Renal cortical epithelial cell (primary cell): ENCODE measurements at regions not wholly inside any gene's neighbourhood (a gene's known extent, or its start where the extent isn't known, plus 50 kb on each side); places are given as distances from the start of the nearest gene placed in this dataset.
"Not testable (repeated sequence)": the region's sequence is repeated elsewhere in the genome, so short reads cannot be mapped to it uniquely, and the experiment has no call there.

Experiments
- DNase-seq: peaks from one replicate; pipeline ENCODE4 v3.0.0-alpha.2; 2011; ENCODE audit warnings: low read depth

DNA sequence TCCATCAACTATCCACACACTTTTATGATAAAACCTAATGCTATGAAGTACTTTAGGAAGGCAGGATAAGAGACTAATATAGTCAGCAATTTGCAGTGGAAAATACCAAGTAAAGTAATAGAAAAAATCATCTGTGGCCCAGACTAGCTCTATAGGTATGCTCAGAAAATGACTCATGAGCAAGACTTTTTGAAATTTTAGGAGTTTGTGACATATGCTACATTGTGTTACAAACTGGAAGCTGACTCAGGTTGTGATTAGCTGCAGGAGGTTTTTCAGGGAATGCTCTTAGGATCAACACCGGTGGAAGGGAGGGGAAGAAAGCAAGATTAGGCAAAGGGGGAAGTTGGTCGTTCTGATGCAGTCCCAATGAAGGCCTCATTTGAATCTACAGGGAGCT lies 56.1 kb downstream of the FEZF1 start:
- DNase-seq = no peak

DNA sequence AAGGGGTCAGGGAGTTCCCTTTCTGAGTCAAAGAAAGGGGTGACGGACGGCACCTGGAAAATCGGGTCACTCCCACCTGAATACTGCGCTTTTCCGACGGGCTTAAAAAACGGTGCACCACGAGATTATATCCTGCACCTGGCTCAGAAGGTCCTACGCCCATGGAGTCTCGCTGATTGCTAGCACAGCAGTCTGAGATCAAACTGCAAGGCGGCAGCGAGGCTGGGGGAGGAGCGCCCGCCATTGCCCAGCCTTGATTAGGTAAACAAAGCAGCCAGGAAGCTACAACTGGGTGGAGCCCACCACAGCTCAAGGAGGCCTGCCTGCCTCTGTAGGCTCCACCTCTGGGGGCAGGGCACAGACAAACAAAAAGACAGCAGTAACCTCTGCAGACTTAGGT lies 65.8 kb downstream of the FEZF1 start:
- not testable (repeated sequence) for DNase-seq

DNA sequence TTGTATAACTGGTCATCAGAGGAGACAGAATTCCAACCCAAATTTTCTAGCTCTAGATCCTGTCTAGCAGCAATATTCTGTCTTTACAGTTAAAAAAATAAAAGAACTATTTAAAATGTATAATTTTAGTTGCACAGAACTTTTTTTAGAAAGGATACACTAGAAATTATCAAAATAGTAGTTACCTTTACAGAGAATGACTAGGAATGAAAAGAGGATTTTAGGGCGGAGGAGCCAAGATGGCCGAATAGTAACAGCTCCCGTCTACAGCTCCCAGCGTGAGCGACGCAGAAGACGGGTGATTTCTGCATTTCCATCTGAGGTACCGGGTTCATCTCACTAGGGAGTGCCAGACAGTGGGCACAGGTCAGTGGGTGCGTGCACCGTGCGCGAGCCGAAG lies 66.3 kb downstream of the FEZF1 start:
- not testable (repeated sequence) for DNase-seq

DNA sequence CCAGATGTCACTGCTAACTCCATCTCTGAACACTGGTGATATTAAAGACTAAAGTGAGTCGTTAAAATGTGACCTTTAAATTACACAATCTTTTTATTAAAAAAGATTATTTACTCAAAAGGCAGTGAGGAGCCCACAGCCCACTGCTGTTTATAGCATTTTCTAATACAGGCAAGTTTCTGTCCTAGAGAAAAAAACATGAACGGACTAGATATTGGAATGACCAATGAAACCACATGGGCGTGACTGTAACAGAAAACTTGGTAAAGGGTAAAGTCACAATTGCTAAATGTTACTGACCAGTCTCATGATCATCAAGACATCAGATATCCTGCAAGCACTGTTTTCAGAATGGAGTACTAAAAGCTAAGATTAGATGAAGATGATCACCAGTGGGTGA lies 78.7 kb downstream of the FEZF1 start:
- DNase-seq = no peak

DNA sequence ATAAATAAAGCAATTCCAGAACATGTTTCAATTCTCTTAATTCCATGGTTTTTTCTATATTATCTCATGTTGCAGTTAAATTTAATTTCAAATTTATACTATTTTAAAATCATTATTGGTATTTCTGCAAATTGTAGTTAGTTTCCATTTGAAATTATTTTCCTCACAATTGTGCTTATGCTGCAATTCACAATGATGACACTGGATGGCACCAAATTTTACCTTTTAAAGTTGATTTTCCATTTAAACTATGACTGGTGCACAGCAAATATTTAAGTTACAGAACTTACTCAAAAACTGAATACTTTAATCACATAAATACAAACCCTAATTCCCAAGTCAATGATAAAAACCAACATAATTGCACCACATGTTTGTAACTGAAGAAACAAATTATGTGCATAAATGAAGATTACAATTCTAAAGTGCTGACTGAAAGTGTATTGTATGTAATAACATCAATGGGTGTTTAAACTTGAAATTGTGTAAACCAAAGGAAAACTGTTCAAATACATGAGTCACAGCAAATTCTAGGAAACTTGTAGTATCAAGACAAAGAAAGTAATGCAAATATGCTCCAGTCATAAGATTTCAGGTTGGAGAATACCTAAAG lies 75.3 kb upstream of the AASS start:
- peak; percentile 17 for DNase-seq

DNA sequence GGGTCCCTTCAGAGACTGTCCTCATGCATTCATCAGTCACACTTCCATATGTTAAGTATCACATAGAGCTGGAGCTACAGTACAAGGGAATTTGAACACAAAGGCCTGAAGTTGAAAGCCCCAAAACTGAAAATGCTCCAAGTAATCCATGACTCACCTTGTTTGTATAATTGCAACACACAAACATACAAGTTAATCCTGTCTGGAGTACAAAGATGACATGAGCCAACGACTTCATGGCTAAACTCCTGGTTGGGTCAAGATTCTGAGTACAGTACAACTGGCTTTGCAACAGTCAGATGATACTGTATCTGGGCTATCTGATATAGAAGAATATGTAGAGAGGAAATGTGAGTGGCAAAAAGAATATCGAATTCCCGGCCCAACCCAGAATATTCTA lies 73.1 kb upstream of the AASS start:
- DNase-seq = peak; percentile 45

DNA sequence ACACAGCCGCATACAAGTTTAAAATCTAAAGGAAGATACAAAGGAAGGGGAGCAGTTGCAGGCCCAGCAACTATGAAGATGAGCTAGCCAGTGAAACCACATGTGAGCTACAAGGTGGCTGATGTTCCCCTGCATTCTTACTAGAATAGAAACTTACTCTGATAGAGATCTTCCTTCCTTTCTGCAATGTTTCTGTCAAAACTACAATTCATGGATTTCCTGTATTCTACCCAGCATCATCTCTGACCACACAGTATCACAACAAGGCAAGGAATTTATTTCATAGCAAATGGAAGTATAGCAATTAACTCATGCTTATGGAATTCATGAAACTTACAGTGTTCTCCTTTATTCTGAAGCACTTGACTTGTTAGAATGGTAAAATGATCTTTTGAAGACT lies 68.7 kb upstream of the AASS start:
- no peak for DNase-seq

DNA sequence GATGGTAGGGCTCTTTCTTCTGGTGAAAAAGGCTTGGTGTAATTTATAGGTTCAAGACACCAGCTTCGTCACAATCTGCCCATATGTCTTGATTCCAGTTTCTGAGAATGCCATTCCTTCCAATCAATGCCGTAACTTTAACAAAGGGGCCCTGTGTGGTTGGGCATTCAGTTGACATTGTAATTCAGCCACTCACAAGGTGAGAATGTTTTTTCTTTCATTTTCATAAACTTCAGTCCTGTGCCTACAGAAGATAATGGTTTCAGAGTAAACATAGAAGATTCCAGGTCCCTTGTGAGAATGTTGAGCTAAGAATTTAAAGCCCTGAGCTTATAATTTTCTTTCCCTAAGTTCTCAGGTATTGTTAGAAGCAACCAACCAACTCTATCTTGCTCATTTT lies 67.3 kb upstream of the AASS start:
- DNase-seq = no peak

DNA sequence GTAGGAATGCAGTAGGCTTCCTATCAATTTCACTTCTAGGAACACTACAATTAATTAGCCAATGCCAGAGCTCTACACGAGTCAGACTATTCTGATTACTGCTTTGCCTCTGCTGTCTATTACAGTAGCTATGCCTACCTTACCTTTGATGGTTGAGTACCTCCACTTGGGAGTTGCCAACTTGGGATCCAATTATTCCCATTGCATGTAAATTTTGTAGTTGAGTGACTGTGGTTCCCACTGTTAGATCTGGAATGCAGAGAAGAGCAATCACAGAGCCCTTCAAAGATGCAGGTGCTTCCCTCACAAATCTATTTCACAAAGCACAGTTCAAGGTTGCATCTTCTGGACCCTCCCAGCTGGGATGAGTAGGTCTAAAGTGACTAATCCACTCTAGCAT lies 62.9 kb upstream of the AASS start:
- no peak for DNase-seq

DNA sequence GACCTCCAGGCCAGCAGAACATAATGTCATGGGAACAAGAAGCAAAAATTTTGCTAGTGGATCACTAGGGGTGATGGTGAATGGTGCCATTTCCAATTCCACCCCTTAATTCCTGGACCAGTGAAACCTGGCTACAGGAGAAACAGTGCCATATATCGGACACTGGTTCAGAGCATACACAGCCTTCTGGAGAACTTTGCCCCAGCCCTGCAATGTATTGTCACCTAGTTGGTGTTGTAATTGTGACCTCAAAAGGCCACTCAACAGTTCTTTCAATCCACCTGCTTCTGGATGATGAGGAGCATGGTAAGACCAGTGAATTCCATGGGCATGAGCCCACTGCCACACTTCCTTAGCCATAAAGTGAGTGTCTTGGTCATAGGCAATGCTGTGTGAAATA lies 59.8 kb upstream of the AASS start:
- DNase-seq = no peak

DNA sequence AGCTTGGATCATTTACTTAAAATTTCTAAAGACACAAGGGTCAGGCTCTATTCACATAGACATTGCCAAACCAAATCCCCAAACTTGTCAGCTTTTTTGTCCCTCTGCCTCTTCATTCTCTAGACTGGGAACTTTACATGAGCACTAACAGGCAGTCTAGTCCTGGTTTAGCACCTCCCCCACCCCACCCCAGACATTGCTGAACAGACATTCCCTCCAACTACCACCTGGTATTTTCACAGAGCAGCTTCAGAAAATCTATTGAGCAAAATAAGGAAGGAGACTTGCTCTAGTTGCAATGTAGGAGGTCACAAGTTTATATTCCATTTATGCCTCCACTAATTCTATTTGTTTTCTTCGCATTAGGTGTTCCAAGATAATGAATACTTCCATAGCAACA lies 56.8 kb upstream of the AASS start:
- no peak for DNase-seq

DNA sequence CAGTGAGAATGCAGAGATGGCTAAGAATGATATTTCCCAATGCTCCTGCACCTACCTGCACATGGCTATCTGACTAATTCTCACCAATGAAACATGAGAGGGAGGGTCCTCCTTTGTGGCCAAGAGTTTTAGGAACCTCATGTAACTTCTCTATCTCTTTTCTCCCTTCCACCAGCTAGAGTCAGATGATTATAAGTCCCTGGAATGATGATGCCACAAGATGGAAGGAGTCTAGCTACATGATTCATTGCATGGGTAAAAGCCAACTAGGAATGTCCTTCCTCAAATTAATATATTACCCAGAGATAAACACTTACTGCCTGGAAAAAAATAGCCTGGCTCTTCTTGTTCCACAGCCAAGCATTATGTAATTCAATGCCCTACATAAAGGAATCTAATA lies 55.1 kb upstream of the AASS start:
- DNase-seq = peak; percentile 54

DNA sequence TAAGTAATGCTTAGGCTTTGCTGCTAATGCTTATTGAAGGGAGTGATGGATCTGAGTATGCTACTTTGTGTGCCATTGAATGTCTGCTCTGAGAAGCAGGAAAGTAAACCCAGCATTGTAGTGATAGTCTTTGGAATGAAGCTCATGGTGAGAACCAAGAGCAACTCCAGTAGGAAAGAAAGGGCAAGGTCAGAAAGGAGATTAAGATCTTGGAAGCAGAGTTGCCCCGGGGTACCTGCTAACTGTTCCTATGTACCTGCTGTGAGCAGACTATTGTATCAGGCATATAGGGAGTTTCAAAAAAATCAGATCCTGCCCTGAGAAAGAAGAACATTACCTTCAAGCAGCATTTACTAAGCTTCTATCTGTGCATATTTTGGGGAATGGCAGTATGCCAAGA lies 54.5 kb upstream of the AASS start:
- DNase-seq = no peak
